ENCODE measurements at regions not wholly inside any gene's neighbourhood (a gene's known extent, or its start where the extent isn't known, plus 50 kb on each side); places are given as distances from the start of the nearest gene placed in this dataset.

GRCh38 chr13:60690604-60691003 lies 293.6 kb downstream of the TDRD3 start:
- TF ChIP-seq, protein P1, sequence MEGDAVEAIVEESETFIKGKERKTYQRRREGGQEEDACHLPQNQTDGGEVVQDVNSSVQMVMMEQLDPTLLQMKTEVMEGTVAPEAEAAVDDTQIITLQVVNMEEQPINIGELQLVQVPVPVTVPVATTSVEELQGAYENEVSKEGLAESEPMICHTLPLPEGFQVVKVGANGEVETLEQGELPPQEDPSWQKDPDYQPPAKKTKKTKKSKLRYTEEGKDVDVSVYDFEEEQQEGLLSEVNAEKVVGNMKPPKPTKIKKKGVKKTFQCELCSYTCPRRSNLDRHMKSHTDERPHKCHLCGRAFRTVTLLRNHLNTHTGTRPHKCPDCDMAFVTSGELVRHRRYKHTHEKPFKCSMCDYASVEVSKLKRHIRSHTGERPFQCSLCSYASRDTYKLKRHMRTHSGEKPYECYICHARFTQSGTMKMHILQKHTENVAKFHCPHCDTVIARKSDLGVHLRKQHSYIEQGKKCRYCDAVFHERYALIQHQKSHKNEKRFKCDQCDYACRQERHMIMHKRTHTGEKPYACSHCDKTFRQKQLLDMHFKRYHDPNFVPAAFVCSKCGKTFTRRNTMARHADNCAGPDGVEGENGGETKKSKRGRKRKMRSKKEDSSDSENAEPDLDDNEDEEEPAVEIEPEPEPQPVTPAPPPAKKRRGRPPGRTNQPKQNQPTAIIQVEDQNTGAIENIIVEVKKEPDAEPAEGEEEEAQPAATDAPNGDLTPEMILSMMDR (IDR thresholded peaks at IDR 0.05; ENCODE audit: control extremely low read depth in 1 of 3, insufficient read depth in 1 of 3, low read depth in 1 of 3, low read length in 3 of 3), result no peak
- TF ChIP-seq YY1 (IDR thresholded peaks at IDR 0.05; ENCODE audit: low read depth, low read length), result no peak
